Activated naive CD4-positive, alpha-beta T cell treated with anti-CD3 and anti-CD28 coated beads, Interleukin-2, amount 50 U/mL, for 24 hours (primary cell): ENCODE measurements at regions not wholly inside any gene's neighbourhood (a gene's known extent, or its start where the extent isn't known, plus 50 kb on each side); places are given as distances from the start of the nearest gene placed in this dataset.

Source experiments
- H3K27ac Mint-ChIP-seq: one replicate; pipeline ENCODE4 v1.8.0; 2021; ENCODE audit warnings: mild to moderate bottlenecking, mixed read lengths
- H3K27me3 Mint-ChIP-seq: one replicate; pipeline ENCODE4 v1.8.0; 2021; ENCODE audit warnings: mixed read lengths
- H3K36me3 Mint-ChIP-seq: one replicate; pipeline ENCODE4 v1.8.0; 2021; ENCODE audit warnings: mixed read lengths
- H3K4me1 Mint-ChIP-seq: one replicate; pipeline ENCODE4 v1.8.0; 2021; ENCODE audit warnings: mixed read lengths
- H3K4me3 Mint-ChIP-seq: one replicate; pipeline ENCODE4 v1.8.0; 2021; ENCODE audit warnings: mild to moderate bottlenecking, mixed read lengths
- H3K9me3 Mint-ChIP-seq: one replicate; pipeline ENCODE4 v1.8.0; 2021; ENCODE audit warnings: mixed read lengths

GRCh38 chr5:116675626-116675910 lies 100.9 kb upstream of the SEMA6A start:
- H3K4me1 Mint-ChIP-seq = no peaks in the 10 kb centered on the region
- H3K9me3 Mint-ChIP-seq = no peaks in the 10 kb centered on the region
- no peaks in the 10 kb centered on the region for H3K36me3 Mint-ChIP-seq
- no peak overlapping the region for H3K27ac Mint-ChIP-seq
- H3K27me3 Mint-ChIP-seq = peaks cover 2% of the 10 kb centered on the region
- H3K4me3 Mint-ChIP-seq = no peak overlapping the region

GRCh38 chr5:116674881-116675625 lies 100.4 kb upstream of the SEMA6A start:
- H3K4me1 Mint-ChIP-seq = no peaks in the 10 kb centered on the region
- no peak overlapping the region for H3K27ac Mint-ChIP-seq
- H3K36me3 Mint-ChIP-seq = no peaks in the 10 kb centered on the region
- H3K4me3 Mint-ChIP-seq = no peak overlapping the region
- H3K27me3 Mint-ChIP-seq = peaks cover 5% of the 10 kb centered on the region
- H3K9me3 Mint-ChIP-seq = no peaks in the 10 kb centered on the region

DNA sequence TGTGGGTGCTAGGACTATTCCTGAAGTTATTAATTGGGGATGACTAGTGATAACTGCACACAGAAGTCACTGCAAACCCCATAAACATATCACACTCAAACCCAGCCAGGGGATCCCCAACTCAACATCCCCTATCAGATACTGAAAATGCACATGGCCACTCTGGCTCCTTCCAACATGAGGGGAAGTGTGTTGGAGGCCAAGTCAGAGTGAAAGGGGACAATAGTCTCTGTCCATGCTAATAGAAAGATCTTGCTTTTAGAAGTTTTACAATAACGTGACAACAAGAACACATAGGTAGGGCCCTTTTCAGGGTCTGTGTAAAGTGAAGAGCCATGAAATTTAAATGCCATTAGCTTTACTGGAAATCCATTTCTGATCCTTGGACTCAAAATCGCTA lies 98.8 kb upstream of the SEMA6A start:
- Mint-ChIP-seq H3K27ac (no peak overlapping the region), H3K36me3 (no peaks in the 10 kb centered on the region)

GRCh38 chr5:116672203-116672602 lies 97.6 kb upstream of the SEMA6A start:
- Mint-ChIP-seq H3K4me3 (no peak overlapping the region), H3K4me1 (no peaks in the 10 kb centered on the region), H3K9me3 (no peaks in the 10 kb centered on the region), H3K36me3 (no peaks in the 10 kb centered on the region), H3K27me3 (peaks cover 4% of the 10 kb centered on the region), H3K27ac (no peak overlapping the region)

More for the DNA sequence above, 98.8 kb upstream of the SEMA6A start:
- no peak overlapping the region for H3K4me3 Mint-ChIP-seq
- no peaks in the 10 kb centered on the region for H3K9me3 Mint-ChIP-seq
- no peaks in the 10 kb centered on the region for H3K4me1 Mint-ChIP-seq
- peaks cover 5% of the 10 kb centered on the region for H3K27me3 Mint-ChIP-seq

DNA sequence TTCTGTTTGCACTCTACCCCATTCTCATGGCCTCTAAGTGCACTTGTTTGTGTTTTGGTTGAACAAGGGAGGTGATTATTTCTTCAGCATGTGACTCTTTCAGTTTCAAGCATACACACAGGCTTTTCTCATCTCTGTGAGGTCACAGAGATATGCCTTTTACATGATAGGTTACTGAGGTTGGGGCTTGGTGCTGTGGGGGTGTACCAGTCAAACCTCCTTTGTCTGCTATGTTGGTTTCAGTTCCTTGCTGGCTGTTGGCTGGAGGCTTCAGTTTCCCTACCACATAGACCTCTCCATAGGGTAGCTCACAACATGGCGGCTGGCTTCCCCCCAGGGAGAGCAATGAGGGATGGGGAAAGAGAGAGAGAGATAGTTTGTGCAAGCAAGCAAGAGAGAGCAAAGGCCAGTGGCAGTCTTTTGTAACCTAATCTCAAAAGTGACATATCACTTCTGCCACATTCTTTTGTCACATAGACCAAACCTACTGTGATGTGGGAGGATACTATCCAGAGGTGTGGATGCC lies 96.7 kb upstream of the SEMA6A start:
- Mint-ChIP-seq H3K9me3 (no peaks in the 10 kb centered on the region), H3K4me3 (no peak overlapping the region), H3K36me3 (no peaks in the 10 kb centered on the region), H3K27me3 (peaks cover 3% of the 10 kb centered on the region), H3K27ac (no peak overlapping the region), H3K4me1 (no peaks in the 10 kb centered on the region)

DNA sequence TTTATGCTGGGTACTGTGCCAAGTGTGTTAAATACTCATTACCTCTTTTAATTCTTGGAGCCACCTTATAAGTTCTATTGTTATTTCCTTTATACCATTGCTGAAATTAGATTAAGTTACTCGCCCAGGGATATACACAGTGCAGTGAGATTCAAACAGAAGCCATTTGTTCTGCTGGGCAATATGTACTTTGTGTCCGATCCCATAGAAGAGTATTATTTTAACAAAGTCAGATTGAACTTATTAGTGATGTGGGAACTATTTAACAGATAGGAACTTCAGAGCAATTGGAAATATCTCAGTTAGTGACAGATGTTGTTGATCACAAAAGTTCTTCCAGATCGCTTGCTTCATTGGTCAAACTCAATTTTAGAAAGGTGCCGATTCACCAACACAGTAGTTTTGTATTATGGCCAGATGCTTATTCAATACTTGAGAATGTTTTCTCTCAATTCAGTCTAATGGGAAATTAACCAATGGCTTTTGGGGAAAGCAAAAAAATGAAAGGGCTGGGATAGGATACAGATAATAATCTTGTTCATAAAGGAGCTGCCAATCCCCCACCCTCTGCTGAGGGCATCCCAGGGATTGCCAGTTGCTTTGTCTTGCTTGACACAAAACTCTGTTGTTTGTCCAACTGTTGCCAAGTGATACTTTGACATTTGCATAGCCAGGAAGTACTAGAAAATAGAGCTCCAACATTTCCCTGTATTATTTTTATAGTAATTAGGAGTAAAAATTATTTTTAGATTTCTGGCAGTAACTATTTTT lies 94.8 kb upstream of the SEMA6A start:
- H3K4me3 Mint-ChIP-seq = no peak overlapping the region
- H3K27me3 Mint-ChIP-seq = peaks cover 6% of the 10 kb centered on the region
- no peak overlapping the region for H3K27ac Mint-ChIP-seq
- H3K9me3 Mint-ChIP-seq = no peaks in the 10 kb centered on the region
- no peaks in the 10 kb centered on the region for H3K36me3 Mint-ChIP-seq
- H3K4me1 Mint-ChIP-seq = no peaks in the 10 kb centered on the region

- Mint-ChIP-seq H3K27ac (no peak overlapping the region), H3K36me3 (no peaks in the 10 kb centered on the region), H3K9me3 (no peaks in the 10 kb centered on the region), H3K4me3 (no peak overlapping the region), H3K4me1 (no peaks in the 10 kb centered on the region), H3K27me3 (peaks cover 6% of the 10 kb centered on the region)
Measured at GRCh38 chr5:116668390-116668789, 93.8 kb upstream of the SEMA6A start.

GRCh38 chr5:116666901-116667300 lies 92.3 kb upstream of the SEMA6A start:
- H3K4me1 Mint-ChIP-seq = no peaks in the 10 kb centered on the region
- peaks cover 2% of the 10 kb centered on the region for H3K9me3 Mint-ChIP-seq
- H3K27ac Mint-ChIP-seq = no peak overlapping the region
- H3K36me3 Mint-ChIP-seq = no peaks in the 10 kb centered on the region
- no peak overlapping the region for H3K4me3 Mint-ChIP-seq
- peaks cover 6% of the 10 kb centered on the region for H3K27me3 Mint-ChIP-seq

- Mint-ChIP-seq H3K4me1 (no peaks in the 10 kb centered on the region), H3K27me3 (peaks cover 2% of the 10 kb centered on the region), H3K36me3 (no peaks in the 10 kb centered on the region), H3K4me3 (no peak overlapping the region), H3K27ac (no peak overlapping the region), H3K9me3 (peaks cover 4% of the 10 kb centered on the region)
Measured at GRCh38 chr5:116664988-116665387, 90.4 kb upstream of the SEMA6A start.

DNA sequence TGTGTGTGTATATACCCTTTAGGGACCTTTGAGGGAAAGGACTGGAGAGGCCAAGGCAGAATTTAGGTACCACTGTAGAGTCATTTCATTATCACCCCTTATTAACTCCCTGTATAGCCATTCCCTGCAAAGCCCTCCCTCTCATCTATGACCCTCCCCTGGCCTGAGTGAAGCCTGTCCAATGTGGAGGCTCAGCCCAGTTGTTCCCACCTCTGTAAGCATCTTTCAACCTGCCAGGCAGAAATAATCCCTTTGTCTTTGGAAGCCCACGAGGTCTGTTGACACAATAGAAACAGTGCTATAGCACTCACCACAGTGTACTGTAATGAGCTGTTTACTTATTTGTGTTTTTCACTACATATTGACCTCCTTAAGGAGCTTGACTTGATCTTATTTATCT lies 88.5 kb upstream of the SEMA6A start:
- Mint-ChIP-seq H3K4me1 (no peaks in the 10 kb centered on the region), H3K9me3 (peaks cover 4% of the 10 kb centered on the region), H3K27me3 (peaks cover 2% of the 10 kb centered on the region), H3K27ac (no peak overlapping the region), H3K4me3 (no peak overlapping the region), H3K36me3 (no peaks in the 10 kb centered on the region)

GRCh38 chr5:116661419-116661818 lies 86.8 kb upstream of the SEMA6A start:
- peaks cover 2% of the 10 kb centered on the region for H3K27me3 Mint-ChIP-seq

DNA sequence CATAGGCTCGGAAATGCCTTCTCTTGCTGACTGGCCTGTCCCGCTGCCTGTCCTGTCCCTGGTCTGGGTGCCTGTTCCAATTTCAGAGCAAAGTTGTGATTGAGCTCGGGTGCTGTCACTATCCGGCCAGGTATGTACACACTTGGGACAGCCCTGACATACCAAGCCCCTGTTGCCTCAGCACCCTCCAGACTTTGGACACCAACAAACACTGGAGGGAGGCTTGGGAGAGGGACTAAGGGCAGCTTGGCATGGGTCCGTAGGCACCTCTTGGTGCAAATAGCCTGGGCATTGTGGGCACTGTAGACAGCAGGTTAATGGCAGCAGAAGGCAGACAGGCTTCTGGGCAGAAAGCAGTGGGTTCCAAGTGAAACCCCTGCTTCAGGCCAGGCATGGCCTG lies 86.3 kb upstream of the SEMA6A start:
- Mint-ChIP-seq H3K36me3 (no peaks in the 10 kb centered on the region), H3K27ac (no peak overlapping the region), H3K4me3 (no peak overlapping the region), H3K4me1 (no peaks in the 10 kb centered on the region), H3K27me3 (no peaks in the 10 kb centered on the region), H3K9me3 (peaks cover 4% of the 10 kb centered on the region)

More at GRCh38 chr5:116661419-116661818, 86.8 kb upstream of the SEMA6A start:
- H3K36me3 Mint-ChIP-seq = no peaks in the 10 kb centered on the region
- H3K4me1 Mint-ChIP-seq = no peaks in the 10 kb centered on the region
- H3K9me3 Mint-ChIP-seq = peaks cover 4% of the 10 kb centered on the region
- H3K4me3 Mint-ChIP-seq = no peak overlapping the region
- no peak overlapping the region for H3K27ac Mint-ChIP-seq

DNA sequence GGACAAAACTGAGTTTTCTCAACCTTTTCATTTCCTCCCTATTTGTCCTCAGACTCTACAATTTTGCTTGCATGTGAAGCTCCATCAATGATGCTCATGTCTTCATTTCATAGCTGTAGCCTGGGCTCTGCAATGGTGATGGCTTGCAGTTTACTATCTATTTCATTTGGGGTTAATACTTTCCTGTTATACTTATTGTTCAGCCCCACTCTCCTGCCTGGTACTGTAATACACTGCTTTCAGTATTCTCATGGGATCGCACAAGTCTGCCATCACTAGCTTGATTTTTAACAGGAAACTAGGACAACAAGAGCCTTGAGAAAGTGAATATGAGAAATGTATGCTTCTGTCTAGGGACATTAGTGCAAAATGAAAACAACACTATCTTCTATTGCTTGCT lies 84.2 kb upstream of the SEMA6A start:
- H3K27ac Mint-ChIP-seq = no peak overlapping the region
- H3K36me3 Mint-ChIP-seq = no peaks in the 10 kb centered on the region
- no peaks in the 10 kb centered on the region for H3K27me3 Mint-ChIP-seq
- no peaks in the 10 kb centered on the region for H3K4me1 Mint-ChIP-seq
- peaks cover 4% of the 10 kb centered on the region for H3K9me3 Mint-ChIP-seq
- no peak overlapping the region for H3K4me3 Mint-ChIP-seq

DNA sequence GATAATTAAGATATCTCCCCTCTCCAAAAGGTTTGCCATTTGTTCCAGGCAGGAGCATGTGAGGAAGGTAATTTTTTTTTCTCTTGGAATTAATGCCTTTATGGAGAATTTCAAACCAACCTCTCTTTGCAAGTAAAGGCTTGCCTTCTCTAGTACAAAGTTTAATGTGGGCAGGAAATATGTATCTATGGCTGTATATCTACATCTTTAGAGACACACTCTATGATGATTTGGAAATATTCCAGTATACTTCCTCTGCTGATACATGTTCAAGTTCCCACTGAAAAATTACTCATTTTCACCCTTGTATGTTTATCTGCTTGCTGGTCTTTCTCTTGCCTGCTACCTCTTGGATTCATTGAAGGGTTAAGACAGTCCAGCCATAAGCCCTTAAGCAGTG lies 83.5 kb upstream of the SEMA6A start:
- no peaks in the 10 kb centered on the region for H3K27me3 Mint-ChIP-seq
- no peaks in the 10 kb centered on the region for H3K36me3 Mint-ChIP-seq
- no peak overlapping the region for H3K4me3 Mint-ChIP-seq
- no peaks in the 10 kb centered on the region for H3K4me1 Mint-ChIP-seq
- peaks cover 4% of the 10 kb centered on the region for H3K9me3 Mint-ChIP-seq
- H3K27ac Mint-ChIP-seq = no peak overlapping the region

DNA sequence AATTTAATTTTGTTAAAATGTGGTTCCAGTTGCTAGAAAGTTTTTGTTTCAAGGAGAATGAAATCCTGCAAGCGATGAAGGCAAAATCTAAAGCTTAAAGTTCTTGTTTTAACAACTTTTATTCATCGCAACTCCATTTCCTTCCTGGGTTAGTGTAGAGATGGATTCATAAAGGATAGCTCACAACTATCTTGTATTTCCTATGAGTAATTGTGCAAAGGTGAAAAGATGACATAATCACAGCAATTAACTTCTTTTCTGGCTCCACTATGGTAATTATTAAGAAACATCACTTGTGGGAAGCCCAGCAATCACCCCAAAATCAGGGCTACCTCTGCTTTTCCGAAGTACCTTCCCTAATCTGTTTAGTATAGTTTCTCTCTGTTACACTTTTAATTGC lies 80.8 kb upstream of the SEMA6A start:
- peaks cover 2% of the 10 kb centered on the region for H3K27me3 Mint-ChIP-seq
- H3K4me1 Mint-ChIP-seq = no peaks in the 10 kb centered on the region
- no peaks in the 10 kb centered on the region for H3K9me3 Mint-ChIP-seq
- no peak overlapping the region for H3K27ac Mint-ChIP-seq
- no peak overlapping the region for H3K4me3 Mint-ChIP-seq
- no peaks in the 10 kb centered on the region for H3K36me3 Mint-ChIP-seq

GRCh38 chr5:116654925-116655324 lies 80.3 kb upstream of the SEMA6A start:
- H3K9me3 Mint-ChIP-seq = no peaks in the 10 kb centered on the region
- H3K36me3 Mint-ChIP-seq = no peaks in the 10 kb centered on the region
- H3K27ac Mint-ChIP-seq = no peak overlapping the region
- H3K27me3 Mint-ChIP-seq = peaks cover 2% of the 10 kb centered on the region
- no peak overlapping the region for H3K4me3 Mint-ChIP-seq
- H3K4me1 Mint-ChIP-seq = no peaks in the 10 kb centered on the region
